GM04504 (cell line): ENCODE measurements at regions not wholly inside any gene's neighbourhood (a gene's known extent, or its start where the extent isn't known, plus 50 kb on each side); places are given as distances from the start of the nearest gene placed in this dataset.
"Not testable (repeated sequence)": the region's sequence is repeated elsewhere in the genome, so short reads cannot be mapped to it uniquely, and the experiment has no call there.

ENCODE experiments used
- DNase-seq: peaks from one replicate; pipeline ENCODE4 v3.0.0-alpha.2; 2012; ENCODE audit warnings: low read depth

DNA sequence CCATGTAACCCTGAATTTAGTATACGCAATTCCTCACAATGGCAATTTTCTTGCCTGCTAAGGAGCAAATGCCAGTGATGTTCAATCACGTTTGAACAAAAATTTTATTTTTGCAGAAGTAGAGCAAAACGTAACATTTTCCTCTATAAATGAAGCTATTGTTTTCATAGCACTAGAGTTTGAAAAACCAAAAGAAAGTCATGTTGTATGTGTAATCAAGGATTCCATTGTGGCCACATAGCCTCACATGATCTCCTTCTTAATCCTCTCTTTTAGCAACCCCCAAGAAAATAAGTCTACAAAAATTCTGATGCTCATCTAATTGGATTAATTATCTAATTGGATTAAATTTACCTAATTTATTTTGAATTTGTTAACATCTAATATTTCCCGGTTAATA is 1217.4 kb upstream of the FLRT2 start:
- no peak for DNase-seq

DNA sequence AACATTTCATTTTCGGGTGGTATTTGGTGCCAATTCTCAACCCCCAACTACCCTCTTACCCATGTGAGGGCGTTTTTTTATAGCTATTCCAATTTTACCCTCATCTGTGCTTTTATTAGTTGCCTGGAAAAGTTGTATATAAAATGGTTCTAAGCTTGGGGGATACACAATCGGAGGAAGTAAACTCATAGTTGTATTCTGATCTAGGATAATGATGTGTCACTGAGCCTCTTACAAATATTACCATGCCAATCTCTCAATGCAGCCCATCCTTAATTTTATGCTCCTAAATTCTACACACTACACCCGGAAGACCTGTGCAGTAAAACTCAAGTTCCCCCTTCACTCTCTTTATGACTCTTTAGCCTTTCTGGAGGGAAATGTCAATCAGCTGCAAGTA is 1206.5 kb upstream of the FLRT2 start:
- no peak for DNase-seq

DNA sequence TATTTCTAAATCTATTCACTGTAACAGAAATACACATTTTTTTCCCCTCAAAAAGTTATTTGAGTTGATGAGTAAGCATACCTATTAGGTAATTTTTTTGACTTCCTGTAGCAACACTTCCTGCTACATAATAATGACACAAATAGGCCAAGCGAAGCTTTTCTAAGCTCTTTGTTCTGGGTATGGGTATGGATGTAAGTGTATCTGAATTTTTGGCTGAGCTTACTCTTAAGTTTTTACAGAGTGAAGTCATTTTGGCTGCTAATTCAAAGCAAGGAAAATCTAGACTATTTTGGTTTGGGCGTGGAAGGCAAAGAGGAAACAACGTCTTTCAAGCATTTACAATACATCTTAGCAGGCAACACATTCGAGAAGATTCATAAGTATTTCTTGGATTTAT is 1206.0 kb upstream of the FLRT2 start:
- DNase-seq = no peak

DNA sequence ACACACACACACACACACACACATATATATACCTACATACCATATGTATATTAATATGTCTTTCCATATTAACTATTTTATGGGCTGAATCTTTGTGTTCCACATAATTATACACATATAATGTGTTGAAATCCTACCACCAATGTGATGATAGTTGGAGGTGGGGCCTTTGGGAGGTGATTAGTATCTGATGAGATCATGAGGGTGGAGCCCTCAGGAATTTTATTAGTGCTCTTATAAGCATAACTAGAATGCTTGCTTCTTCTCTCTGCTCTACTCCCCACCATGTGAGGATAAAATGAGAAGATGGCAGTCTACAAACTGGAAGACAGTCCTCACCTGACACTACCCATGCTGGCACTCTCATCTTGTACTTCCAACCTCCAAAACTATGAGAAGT is 1193.5 kb upstream of the FLRT2 start:
- no peak for DNase-seq

DNA sequence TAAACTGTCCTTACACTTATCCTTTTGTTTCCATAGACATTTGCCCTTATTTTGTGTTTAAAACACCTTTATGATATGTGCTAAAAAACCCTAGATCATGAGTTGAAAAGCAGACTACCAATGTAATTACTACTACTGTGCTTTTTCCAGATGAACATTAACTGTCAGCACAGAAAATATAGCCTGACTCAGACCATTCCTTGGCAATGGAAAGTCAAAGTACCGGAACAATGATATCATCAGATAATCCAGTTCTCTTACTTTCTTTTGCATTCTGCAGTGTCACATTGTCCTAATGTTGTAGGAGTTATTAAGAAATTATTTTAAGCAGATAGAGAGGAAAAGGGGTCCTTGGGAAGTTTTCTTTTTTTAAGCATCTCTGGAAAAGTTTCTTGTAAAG is 1189.0 kb upstream of the FLRT2 start:
- DNase-seq = peak; percentile 13

DNA sequence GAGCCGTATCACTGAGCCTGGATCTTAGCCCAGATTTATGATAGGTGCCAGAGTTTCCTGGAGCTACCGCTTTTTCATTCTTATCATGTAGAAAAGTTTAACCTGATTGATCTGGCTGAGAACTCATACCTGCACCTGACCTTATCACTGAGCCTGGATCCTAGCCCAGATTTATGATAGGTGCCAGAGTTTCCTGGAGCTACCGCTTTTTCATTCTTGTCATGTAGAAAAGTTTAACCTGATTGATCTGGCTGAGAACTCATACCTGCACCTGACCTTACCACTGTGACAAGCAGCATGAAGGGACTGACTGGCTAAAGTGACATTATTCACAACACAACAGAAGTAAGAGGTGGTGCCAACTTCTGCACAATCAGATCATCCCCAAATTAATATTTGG is 1188.1 kb upstream of the FLRT2 start:
- not testable (repeated sequence) for DNase-seq

DNA sequence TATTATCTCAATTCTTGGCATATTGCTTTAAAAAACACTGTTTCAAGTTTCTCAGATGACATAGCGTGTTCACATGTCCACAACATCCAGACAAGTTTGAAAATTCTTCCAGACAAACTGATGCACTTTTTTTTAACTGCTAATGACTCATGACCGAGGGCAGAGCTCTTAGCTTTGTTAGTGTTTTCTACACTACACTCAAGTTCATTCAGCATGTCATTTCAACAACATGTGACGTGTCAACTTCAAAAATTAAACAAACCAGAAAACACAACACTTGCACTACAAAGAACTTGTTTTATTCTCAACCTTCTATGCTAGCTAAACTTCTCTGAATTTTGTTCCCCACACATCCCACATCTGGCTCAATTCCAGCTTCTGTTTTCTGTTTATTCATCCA is 1186.3 kb upstream of the FLRT2 start:
- peak; percentile 10 for DNase-seq

DNA sequence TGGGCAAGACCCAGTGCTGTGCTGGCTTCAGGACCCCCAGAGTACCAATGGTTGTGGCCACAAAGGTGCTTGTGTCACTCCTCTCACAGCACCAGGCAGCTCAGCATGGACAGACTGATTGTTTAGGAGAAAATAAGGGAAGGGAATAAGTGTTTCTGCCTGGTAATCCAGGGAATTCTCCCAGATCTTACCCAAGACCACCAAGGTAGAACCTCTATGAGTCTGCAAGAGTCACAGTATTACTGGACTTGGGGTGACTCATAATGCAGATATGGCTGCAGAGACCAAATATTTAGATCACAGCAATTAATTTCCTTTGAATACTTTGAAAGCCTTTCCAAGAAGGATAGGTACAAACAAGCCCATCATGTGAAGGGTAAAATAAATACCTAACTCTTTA is 1178.3 kb upstream of the FLRT2 start:
- no peak for DNase-seq

DNA sequence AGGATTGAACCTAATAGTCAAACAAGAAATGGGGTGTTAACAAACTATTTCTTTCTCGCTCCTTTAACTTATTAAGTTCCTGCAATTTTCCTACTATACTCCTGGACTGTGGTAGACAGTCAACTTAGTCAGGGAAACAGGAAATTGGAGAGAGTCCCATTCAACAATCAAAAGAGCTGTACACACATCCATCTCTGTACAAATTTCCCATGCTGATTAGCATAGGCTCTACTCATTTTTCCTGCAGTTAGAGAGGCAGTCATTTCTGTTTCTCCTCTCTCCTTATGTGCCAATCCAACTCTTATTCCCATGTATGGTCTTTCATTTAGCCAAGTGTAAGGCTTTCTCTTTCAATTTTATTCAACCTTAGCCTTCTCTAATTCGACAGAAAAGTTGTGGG is 1168.5 kb upstream of the FLRT2 start:
- no peak for DNase-seq

DNA sequence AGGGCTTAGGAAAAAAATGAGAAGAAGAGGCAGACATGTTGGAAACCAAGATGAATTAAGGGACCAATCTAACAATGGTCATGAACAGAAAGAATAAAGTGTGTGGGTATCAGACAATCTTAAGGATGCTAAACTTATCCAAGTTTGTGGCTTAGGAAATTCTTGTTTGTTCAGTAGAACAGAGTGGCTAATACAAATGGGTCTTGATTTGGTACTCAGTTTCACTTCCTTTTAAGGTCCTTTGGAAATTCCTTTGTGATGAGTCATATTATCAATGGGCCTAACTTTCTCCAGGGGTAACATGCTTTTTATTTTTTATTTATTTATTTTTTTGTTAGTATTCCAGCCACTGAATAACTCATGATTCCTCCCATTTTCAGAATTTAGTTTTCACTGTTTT is 1154.7 kb upstream of the FLRT2 start:
- DNase-seq = no peak

DNA sequence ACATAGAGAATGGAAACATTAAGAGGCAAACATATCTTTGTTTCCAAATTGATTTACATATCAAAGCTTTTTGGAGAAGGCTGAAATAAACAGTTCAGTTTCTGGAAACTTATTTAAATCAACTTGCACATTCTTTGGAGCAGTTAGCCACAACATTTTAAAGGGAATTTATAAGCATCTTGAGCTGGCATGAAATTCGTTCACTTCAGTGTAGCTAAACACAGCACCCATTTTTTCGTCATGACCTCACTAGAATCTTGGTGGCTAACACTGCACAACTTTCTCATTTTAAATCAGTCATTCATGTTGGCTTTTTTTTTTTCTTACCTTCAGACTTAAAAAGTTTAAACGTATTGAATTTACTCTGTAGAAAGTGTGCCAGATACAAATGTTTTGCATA is 1139.9 kb upstream of the FLRT2 start:
- DNase-seq = no peak

DNA sequence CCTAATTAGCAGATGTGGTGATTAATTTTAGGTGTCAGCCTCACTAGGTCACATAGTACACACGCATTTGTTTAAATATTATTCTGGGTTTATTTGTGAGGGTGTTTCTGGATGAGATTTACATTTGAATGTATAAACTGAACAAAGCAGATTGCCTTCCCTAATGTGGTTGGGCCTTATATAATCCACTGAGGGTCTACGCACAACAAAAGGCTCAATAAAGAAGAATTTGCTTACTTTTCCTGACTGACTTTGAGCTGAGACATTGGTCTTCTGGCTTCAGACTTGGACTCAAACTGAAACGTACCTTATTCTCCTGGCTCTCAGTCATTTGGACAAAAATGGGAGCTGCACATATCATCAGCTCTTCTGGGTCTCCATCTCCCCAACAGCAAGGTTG is 1132.3 kb upstream of the FLRT2 start:
- DNase-seq = no peak

DNA sequence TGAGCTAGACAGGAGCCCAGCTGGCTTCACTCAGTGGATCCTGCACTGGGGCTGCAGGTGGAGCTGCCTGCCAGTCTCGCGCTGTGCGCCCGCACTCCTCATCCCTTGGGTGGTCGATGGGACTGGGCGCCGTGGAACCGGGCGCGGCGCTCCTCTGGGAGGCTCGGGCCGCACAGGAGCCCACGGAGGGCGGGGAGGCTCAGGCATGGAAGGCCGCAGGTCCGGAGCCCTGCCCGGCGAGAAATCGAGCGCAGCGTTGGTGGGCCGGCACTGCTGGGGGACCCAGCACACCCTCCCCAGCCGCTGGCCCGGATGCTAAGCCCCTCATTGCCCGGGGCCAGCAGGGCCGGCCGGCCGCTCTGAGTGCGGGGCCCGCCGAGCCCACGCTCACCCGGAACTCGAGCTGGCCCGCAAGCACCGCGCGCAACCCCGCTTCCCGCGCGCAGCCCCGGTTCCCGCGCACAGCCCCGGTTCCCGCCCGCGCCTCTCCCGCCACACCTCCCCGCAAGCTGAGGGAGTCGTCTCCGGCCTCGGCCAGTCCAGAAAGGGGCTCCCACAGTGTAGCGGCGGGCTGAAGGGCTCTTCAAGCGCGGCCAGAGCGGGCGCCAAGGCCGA is 1130.5 kb upstream of the FLRT2 start:
- no peak for DNase-seq

DNA sequence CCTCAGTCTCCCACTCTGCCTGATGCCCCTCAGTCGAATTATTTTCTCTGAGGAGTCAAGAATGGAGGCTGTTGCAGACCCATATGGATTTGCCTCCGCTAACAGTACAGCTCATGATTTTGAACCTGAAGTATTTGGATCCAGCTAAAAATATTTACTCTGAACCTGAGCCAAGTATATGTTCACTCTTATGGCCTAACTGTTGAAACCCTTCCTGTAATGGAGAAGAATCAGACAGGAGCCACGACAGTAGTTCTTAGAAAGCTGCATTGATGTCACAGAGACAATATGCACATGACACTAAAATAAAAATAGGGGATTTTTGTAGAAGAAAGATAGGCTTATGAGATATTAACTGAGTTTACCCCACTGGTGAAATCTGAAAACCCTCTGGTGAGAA is 1128.3 kb upstream of the FLRT2 start:
- DNase-seq = no peak

DNA sequence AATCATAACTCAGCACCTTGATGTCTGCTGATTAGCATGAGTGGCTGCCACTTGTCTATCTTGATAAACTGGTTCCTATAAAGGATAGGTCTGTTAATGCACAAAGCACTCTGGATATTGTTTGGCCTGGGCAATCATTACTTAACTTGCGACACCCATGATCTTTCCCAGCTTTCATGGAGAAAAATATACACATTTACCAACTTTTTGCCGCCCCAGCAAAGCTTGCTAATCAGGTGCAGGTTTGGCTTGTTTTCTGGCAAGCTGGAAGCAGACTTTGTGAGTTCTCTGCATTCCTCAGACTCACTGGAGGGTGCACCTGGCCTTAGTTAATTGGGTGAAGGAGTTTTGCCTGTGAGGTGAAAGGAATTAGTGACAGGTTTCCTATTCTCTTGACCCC is 1126.4 kb upstream of the FLRT2 start:
- no peak for DNase-seq

DNA sequence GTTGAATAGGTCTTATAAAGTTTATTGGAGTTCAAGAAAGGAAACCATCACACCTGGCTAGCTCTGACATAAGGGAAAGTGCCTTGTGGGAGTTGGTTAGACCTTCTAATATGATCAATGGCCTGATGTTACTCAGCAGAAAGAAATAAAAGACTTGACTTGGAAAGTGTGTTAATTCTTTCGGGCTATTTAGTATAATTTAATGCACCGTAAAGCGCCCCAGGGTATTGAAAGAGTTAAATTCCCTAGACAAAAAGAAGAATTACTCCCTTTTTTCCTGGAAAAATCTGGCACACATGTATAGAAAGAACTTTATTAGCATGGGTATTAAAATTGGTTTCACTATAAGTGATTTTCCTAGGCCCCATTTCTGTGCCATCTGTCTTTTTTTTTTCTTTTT is 1125.7 kb upstream of the FLRT2 start:
- DNase-seq = no peak

DNA sequence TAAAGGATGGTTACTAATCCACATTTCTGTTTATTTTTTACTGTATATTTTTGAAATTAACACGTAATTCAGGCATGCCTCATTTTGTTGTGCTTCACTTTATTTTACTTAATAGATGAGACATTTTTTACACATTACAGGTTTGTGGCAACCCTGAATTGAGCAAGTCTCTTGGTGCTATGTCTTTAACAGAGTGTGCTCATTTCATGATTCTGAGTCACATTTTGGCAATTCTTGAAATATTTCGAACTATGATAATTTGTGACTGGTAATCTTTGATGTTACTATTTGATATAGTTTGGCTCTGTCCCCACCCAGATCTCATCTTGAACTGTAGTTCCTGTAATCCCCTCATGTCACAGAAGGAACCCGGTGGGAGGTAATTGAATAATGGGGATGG is 1120.5 kb upstream of the FLRT2 start:
- DNase-seq = no peak

DNA sequence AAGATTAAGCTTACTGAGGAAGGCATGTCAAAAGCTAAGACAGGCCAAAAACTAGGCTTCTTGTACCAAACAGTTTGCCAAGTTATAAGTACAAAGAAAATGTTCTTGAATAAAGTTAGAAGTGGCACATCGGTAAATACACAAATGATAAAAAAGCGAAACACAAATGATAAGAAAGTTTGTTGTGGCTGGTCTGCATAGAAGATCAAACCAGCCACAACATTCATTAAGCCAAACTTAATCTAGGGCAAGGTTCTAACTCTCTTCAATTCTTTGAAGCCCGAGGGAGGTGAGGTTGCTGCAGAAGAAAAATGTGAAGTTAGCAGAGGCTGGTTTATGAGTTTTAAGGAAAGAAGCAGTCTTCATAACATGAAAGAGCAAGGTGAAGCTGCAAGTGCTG is 1119.6 kb upstream of the FLRT2 start:
- DNase-seq = no peak

DNA sequence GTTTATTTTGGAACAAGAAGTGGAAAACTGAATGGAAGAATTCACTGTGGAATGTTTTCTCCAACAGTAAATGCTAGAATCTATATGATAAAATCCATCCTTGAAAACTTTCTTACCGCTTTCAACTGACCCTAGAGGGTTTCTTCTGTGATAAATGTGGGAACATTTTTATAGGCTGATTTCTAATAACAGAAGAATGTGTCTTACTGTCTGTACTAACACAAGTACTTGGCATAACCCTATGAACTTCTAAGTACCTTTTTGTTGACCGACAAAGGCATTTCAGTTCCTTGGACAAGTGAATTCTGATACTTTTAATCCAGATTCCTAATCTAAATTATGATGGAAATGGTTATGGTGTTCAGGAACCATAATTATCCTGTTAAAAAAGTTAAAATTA is 1109.7 kb upstream of the FLRT2 start:
- DNase-seq = no peak

DNA sequence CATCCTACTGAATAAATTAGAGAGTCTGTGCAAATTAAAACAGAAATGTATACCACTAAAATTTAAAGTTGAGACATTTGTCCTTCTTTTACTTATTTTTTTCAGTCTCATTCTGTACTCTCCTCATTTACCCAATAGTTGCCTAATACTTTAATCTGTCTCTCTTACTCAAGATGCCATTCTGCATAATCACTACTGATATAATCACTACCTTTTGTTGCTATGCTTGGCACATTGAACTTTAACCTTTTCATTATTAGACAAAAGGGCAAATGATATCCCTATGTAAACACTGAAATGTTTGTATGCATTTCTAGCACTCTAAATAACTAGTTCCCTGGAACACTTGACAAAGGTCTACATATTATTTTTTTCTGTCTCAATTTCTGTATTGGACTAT is 1108.3 kb upstream of the FLRT2 start:
- DNase-seq = no peak

DNA sequence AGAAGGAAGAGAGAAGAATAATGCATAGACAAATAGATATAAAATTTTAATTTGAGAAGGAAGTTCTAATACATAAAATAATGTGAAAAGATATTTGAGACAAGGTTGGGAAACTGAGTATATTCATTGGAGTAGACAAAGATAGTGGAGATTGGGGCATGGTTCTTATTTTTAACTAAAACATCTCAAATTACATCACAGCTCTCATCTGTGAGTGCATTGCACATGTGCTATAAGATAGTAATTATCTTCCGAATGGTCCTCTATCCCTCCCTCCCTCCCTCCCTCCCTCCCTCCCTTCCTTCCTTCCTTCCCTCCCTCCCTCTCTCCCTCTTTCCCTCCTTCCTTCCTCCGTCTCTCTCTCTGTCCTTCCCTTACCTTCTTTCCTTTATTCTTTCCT is 1104.0 kb upstream of the FLRT2 start:
- no peak for DNase-seq

DNA sequence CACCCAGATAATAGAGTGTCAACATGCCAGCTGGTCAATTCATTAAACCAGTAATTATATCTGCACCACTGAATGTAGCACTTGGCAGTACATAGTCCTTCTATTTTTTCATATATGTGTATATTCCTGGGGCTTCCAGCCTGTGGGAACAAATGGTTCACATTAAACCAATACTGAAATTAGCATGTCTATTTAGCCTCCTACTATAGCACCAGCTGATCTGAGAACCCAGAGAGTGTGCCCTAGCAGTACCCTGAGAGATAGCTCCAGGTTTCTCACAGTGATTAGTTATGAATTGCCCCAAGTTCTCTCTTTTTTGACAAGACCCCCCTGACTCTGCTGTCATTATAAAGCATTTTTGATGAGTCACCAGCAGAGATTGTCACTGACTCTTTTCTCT is 1097.3 kb upstream of the FLRT2 start:
- no peak for DNase-seq

DNA sequence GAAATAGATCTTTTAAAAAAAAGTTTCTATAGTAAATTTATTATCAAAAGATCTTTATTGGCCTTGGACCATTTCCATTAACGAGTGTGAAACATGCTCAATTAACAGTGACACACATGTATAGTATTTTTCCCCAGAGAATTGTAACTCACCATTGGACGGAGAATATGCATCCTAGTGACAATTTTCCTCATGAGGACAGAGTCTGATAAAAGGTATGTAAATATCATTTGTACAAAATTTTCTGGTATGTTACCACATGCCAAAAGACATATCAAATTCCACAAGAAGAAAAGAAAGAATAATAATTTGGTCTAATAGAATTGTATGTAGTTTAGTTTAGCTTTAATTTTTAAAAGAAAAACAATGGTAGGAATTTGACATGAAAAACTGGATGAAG is 1096.0 kb upstream of the FLRT2 start:
- no peak for DNase-seq

DNA sequence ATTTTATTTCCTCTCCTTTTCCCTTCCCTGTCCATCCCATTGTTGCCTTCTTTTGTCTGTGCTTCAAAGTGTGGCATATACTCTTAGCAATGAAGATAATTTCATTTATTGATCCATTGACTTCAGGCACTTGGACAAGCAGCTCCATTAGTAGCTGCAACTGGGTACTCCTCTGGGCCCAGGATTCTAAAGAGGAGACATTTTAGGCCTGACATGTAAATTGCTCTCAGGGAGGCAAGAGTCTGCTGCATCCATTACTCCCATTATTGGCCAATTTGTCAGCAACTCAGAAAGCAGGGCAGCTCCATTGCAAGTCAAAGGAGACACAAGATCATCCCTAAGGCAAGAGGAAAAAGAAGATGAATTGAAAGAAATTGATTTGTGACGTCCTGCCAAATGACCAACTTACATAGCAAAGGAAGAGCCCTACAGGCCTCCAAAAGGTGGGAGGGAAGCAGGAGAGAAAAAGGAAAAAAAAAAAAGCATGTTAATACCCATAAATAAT is 1094.1 kb upstream of the FLRT2 start:
- no peak for DNase-seq

DNA sequence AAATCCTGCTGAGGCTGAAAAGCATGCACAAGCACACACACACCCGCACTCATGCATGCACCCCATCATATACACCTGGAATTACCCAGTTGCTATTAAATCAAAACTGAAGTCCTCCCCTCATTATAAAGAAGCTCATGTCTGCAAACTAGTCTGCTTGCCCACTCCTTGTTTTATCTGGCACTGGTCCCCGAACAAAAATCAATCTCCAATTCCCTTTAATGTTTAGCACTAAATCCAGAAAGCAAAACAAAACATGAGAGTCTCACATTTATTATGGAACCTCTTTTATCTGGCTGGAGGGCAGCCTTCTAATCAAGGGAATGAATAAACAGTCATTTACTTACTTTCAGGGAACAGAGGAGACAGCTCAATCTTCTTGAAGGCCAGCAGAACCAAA is 1093.4 kb upstream of the FLRT2 start:
- DNase-seq = no peak
